SK-N-SH (cell line): ENCODE measurements at regions not wholly inside any gene's neighbourhood (a gene's known extent, or its start where the extent isn't known, plus 50 kb on each side); places are given as distances from the start of the nearest gene placed in this dataset.

Experiments used
- CTCF ChIP-seq: fragments of 200-600 bp; sonication (generic); IDR thresholded peaks from 2 replicates; pipeline ENCODE4 v1.6.1; 2017; ENCODE audit warnings: antibody characterized with exemption, mild to moderate bottlenecking, moderate library complexity
- EZH2phosphoT487 ChIP-seq: fragments of 200-600 bp; sonication (generic); IDR thresholded peaks from 2 replicates; pipeline ENCODE4 v1.6.1; 2017; ENCODE audit warnings: low read depth, mixed run types, mild to moderate bottlenecking, antibody characterized with exemption, moderate library complexity, borderline replicate concordance
- FOXM1 ChIP-seq: IDR thresholded peaks from 2 replicates; pipeline ENCODE4 v1.4.0; 2012; ENCODE audit warnings: low read depth, mild to moderate bottlenecking
- REST ChIP-seq: IDR thresholded peaks from 2 replicates; pipeline ENCODE4 v1.6.1; 2012; ENCODE audit warnings: mild to moderate bottlenecking, low read depth, low read length, moderate library complexity
- SIN3A ChIP-seq: IDR thresholded peaks from 2 replicates; pipeline ENCODE4 v1.6.1; 2012; ENCODE audit warnings: low read depth, mild to moderate bottlenecking, low read length, moderate library complexity, borderline replicate concordance
- TCF12 ChIP-seq: IDR thresholded peaks from 2 replicates; pipeline ENCODE4 v1.4.0; 2012
- USF2 ChIP-seq: fragments of 150-350 bp; IDR thresholded peaks from 2 replicates; pipeline ENCODE4 v1.6.1; 2017; ENCODE audit warnings: antibody characterized with exemption, low read length, low read depth, borderline replicate concordance

GRCh38 chr1:59243550-59243949 is 53.3 kb upstream of the FGGY start:
- TF ChIP-seq USF2 (no peak), TCF12 (no peak), CTCF (no peak), SIN3A (no peak), EZH2phosphoT487 (no peak), FOXM1 (no peak), REST (no peak)
